ENCODE measurements at regions not wholly inside any gene's neighbourhood (a gene's known extent, or its start where the extent isn't known, plus 50 kb on each side); places are given as distances from the start of the nearest gene placed in this dataset.

- TF ChIP-seq CTCF (IDR thresholded peaks at IDR 0.05) (no peak), POLR2A (IDR thresholded peaks at IDR 0.05) (no peak)
Observed at GRCh38 chr3:80187981-80188380, 420.2 kb upstream of the ROBO1 start.
